ENCODE measurements at regions not wholly inside any gene's neighbourhood (a gene's known extent, or its start where the extent isn't known, plus 50 kb on each side); places are given as distances from the start of the nearest gene placed in this dataset.
"Not testable (repeated sequence)": the region's sequence is repeated elsewhere in the genome, so short reads cannot be mapped to it uniquely, and the experiment has no call there.

DNA sequence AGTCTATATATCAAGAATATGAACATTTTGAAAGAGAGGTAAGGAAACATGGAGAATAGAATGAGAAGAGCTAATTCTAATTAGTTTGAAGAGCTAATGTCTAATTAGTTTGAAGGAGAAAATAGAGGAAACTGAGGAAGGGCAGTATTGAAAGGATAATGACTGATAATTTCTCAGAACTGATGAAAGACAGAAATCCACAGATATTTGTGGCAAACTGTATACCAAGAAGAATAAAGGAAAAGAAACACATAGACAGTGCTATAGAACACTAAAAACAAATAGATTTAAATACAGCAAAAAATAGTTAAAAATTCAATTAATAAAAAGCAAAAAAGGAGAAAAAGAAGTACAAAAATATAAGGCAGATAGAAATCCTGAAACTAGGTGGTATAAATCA, 354.4 kb downstream of the QKI start:
- DNase-seq (ENCODE audit: low spot score) = no peak

DNA sequence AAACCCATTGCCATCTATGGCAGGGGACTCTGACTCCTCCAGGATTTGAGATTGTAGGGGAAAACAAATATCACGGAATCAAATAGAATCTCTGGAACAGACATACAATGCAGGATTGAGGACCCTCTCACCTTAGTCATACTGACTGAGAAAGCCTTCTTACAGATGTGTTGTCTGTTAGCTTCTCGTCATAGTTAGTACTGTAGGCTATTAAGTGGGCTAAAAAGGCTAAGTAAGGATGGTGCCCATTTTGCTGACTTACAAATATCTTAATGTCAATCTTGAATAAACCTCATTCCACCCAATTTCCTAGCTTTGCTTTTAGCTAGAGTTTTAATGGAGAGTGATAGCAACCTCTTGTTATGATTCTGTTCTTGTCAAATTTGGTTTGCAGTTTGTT, 352.4 kb downstream of the QKI start:
- no peak for DNase-seq (ENCODE audit: low spot score)

DNA sequence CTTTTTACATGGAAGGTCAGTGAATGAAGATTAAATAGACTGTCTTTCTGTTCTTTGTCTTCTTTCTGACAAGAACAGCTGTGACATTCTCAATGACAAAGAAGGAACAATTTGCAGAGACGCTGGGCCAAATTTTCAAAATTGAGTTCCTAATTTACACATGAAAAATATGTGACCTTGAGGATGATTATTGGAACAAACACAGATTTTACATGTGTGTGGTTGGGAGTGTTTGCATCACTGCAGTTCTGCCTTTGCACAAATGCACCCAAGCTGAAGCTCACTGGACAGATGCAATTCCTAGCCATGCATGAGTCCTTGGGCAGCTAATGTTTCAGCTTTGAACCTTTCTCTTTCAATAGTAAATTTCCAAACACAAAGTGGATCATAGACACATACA, 350.8 kb downstream of the QKI start:
- no peak for DNase-seq (ENCODE audit: low spot score)

DNA sequence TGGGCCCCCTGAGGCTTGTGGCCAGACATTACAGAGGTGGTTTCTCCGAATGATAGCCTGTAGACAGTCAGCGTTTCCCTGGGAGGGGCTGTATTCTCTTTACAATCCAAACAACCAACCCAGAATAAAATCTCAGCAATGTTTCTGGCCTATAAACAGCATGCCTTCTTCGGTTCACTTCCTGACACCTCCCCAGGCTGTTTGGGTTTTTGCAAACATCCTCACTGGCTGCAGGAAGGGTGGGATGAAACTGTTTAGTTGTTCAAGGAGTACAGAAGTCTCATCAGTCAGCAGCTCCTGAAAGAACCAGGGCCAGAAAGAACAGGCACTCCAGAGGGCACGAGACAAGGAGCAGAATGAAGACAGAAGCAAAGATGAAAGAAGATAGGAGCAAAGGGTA, 350.0 kb downstream of the QKI start:
- no peak for DNase-seq (ENCODE audit: low spot score)

DNA sequence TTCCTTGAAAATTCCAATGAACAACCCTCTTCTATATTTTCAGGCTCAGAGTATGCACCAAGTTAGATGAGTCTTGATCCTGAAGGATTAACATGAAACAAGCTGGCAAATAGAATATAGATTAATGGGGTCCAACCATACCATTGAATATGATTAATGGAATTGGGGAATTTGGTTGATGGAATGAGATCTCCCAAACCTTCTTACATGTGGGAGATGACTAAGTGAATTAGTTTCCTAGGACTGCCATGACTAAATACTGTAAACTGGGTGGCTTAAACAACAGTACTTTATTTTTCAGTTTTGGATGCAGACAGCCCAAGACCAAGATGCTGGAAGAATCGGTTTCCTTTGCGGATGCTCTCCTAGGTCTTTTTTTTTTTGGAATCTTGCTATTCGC, 347.0 kb downstream of the QKI start:
- DNase-seq (ENCODE audit: low spot score) = no peak

DNA sequence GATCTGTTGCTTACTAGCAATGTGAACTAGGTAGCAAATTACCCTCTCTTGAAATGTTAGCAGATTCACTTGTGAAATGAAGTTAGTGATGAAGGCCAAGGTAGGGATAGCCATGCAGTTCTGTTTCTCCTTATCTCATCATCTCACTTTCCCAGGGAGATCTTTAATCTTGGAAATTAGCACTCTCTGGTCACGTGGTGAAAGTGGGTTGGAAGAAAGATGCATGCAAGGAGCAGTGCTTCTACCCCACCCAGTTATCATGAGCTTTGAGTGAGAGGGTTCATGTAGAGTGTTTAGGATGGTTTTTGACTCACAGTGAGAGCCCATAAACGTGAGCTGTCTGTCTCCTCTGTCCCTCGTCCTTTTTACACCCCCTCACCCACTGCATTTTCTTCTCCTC, 346.3 kb downstream of the QKI start:
- no peak for DNase-seq (ENCODE audit: low spot score)

DNA sequence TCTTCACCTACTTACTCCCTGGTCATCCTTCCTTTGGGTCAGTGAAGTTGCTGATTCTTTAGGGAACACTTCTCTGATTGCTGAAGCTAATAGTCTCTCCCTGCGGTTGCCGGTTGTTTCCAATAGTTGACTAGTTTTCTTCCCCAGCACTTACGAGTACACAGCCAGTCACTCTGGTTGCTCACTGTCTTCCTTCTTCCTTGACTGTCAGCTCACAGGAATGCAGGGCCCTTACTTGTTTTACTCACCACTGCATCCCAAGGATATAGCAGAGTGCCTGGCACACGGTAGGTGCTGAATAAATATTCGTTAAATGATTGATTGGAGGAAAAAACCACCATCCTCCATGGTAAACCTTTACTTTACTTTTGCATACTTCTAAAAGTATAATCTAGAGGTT, 345.0 kb downstream of the QKI start:
- no peak for DNase-seq (ENCODE audit: low spot score)

DNA sequence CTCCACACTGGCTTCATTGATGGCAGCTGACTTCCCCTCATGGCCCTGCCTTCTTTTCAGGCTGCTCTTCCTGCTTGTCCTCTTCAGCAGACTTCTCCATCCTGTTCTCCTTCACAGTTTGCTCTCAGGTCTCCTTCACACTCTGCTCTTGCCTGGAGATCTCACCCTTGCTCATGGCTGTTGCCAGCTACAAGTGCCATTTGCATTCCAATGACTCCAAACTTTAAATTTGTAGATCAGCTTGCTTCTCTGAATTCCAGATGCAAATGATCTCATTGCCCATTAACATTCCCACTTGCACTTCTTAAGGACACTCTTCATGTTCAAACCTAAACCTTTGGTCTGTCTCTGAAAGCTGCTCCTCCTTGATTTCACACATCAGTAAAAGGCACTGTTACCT, 343.0 kb downstream of the QKI start:
- DNase-seq (ENCODE audit: low spot score) = no peak

DNA sequence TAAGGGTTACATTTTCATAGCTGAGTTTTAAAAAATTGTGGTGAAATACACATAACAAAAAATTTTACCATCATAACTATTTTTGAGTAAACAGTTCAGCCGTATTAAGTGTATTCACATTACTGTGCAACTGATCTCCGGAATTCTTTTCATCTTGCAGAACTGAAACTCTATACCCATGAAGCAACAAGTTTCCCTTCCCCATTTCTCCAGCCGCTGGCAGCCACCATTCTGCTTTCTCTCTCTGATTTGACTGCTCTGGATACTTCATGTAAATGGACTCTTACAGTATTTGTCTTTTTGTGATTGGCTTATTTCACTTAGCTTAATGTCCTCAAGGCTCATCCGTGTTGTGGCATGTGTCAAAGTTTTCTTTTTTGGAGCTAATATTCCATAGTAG, 341.6 kb downstream of the QKI start:
- DNase-seq (ENCODE audit: low spot score) = no peak

DNA sequence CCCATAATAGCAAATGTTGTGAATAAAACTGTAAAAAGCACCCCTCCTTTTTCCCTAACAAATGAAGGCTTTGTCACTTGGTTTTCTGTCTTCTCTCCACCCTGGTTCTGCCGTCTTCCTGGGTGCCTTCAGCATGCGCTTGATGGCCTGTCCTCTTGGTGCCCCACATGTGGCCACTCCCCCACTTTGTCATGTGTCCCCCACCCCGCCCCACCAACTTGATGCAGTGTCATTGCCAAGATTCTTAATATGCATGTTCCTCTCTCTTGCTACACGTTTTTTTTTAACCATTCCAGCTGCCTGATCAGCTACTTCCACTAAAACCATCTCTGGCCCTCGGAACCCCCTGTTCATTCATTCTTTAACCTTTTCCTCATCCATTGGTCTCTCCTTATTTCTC, 340.3 kb downstream of the QKI start:
- DNase-seq (ENCODE audit: low spot score) = no peak

DNA sequence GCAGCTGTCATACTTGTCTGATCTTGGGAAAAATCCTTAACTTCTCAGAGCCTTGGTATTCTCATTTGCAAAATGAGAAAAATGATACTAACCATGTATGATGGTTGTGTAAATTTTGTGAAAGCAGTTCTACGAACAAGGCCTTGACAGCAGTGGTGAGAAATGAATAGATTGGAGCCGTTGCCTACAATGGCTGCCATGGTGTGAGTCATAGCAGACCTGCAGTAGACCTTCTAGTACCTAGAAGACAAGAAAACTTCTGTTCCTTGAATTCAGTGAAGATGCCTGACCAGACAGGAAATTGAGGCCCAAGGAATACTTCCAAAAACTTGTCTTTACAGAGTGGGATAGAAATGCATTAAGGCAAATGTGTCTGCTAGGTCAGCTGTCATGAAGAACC, 338.9 kb downstream of the QKI start:
- DNase-seq (ENCODE audit: low spot score) = no peak

DNA sequence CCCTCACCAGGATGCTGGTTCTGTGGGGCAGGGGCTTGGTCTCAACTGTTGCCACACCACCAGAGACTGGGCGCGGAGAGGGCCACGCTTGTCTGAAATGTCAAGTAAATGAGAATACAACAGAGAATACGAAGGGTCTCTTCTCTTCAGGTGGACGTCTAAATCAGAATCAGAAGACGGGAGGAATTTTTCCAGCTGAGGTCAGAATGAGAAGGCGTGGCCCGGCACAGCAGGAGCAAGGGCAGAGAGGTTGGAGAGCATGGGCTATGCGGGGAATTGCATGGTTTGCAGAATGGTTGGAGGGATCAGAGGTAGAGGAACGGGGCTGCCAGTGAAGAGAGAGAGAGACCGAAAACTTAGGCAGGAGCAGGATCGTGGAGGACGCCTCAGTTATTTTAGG, 337.9 kb downstream of the QKI start:
- no peak for DNase-seq (ENCODE audit: low spot score)

DNA sequence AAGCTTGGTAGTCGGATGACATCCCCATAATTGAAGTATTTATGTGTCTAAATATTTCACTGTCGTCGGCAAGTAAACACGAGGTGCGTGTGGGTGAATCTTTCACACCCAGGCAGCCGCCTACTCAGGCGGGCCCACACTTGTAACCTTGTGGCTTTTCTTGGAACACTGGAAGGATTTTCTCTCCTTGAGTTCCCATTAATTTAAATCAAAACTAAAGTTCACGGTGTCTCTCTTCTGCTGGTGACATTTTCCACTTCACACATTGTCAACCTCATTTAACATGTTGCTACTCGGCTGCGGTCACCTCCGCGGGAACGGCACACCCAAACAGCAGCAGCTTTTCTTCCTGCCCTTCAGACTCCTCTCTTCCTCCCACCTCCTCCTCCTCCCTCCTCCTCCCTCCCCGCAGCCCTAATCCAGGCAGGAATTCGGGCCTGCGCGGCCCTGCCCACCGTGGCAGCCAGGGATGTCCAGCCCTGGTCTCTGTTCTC, 336.6 kb downstream of the QKI start:
- DNase-seq (ENCODE audit: low spot score) = no peak

DNA sequence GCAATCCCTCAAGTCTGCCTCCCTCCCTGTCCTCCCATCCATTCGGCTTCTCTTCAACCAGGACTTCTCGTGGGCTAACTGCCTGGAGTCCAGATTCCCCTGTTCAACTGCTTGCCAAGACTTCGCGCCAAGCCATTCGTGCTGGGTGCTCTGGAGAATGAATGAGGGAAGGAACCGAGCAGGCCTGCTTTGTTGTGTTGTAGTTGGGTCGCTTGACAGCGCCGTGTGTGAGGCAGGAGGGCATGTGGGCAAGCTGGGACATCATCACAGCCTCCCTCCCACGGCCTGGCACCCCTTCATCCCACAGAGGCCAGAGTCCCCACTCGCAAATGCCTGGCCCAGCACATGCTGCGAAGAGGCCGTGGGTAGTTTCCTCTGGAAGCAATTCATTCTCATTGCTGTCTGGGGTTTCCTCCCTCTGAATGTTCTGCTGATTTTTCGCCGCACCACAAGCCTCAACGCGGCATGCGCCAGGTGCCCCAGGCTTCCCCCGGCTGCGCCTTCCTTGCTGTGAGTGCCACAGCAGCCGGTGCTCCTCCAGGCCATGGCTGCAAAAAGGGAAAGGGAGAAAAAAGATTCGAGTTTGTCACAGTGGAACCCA, 336.0 kb downstream of the QKI start:
- no peak for DNase-seq (ENCODE audit: low spot score)

DNA sequence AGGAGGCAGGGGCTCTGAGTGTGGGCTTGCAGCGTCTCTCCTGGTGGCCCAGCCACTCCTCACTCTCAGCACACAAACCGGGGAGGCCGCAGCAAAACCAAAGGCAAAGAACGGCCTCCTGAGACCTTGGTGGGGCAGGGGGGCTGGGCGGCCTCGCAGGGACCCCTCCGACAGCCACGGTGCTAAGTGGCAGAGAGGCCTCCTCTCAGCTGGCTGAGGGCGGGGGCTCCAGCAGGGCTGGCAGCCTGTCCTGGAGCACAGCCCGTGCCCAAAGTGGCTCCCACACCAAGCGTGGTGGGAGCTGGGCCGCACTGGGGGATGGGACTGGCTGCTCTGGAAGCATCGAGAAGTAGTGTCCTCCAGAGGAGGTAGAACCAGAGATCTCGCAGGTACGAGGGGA, 334.4 kb downstream of the QKI start:
- no peak for DNase-seq (ENCODE audit: low spot score)

DNA sequence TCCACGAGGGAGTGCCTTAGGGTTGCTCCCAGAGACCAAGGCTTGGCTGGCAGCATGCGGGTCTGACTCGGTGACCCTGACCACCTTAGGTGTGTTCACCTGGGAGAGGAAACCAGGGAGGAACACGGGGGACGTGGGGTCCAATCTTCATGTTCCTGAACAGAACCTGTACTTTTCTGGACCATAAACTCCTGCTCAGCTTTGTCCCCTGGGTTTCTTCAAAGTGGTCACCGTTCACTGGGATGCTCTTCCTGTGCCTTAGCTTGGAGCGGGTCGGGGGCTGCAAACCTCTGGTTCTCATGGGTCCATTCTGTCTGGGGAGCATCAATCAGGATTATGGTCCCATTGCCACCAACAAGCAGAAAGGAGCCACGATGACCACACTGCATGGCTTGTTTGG, 333.5 kb downstream of the QKI start:
- no peak for DNase-seq (ENCODE audit: low spot score)

DNA sequence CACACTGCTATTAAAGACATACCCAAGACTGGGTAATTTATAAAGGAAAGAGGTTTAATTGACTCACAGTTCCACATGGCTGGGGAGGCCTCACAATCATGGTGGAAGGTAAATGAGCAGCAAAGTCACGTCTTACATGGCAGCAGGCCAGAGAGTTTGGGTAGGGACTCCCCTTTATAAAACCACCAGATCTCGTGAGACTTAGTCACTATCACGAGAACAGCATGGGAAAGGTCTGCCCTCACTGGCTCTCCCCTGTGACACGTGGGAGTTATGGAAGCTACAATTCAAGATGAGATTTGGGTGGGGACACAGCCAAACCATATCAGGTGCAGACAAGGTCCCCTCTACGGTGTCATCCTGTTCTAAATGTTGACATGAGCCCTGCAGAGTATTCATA, 332.5 kb downstream of the QKI start:
- not testable (repeated sequence) for DNase-seq (ENCODE audit: low spot score)

DNA sequence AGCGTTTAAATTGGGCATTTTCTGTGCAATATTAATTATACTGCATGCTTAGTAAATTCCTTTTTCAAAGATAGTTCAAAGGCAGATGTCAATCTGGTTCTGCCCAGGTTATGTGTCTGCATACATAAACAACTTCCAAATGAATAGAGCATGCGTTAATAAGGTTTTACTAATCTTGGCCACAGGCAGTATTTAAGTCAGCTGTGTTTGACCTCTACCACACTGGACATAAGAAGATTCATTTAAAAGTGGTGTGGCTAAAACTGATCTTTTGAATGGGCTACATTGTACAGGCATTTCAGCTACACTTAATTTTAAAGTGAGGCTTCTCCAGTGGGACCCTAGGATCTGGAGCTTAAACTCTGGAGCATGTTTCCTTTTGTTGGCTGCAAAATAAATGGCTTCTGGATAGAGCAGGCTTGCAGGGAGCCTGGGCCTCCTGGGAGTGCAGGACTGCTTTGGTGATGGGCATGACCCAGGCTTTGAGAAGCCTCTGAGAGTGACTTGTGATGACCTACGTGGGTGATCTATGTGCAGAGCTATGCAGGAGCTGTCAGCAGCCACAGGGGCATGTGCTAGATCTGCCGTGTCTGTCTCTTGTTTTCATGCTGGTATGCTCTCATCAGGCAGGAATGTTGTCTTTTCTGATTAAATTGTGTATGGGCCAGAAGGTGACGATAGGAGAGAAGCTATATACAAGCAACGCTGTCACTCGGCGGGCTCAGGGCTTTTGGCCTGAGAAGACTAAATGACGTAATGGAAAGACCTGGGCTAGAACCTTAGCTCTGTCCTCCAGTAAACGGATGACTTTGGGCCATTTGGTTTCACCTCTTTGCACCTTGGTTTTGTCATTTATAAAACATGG, 331.2 kb downstream of the QKI start:
- peak; percentile 12 for DNase-seq (ENCODE audit: low spot score)

DNA sequence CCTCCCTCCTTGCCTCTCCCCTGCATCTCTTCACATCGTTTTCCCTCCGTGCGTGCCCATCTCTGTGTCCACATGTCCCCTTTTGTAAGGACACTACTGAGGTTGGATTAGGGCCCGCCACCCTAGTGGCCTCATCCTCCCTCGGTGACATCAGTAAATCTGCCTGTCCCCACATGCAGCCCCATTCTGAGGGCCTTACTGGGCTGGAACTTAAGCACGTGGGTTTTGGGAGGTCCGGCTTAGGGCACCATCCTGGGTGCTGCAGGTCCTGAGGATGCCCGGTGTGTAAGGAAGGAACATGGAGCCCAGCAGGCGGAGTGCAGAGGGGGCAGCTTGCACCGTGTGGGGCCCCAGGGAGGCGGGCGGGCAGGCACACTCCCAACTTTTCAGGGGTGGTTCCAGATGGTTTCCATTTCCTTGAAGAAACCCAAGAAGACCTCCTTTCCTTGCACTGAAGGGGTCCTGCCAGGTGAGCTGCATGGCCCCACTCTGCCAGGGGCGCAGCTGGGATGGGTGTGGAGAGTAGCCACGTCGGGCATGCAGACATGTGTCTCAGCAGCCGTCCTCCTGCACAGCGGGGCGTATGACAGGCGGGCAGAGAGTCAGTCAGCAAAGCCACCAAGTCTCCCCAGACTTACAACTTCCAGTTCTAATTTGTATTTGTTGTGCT, 329.9 kb downstream of the QKI start:
- DNase-seq (ENCODE audit: low spot score) = no peak

DNA sequence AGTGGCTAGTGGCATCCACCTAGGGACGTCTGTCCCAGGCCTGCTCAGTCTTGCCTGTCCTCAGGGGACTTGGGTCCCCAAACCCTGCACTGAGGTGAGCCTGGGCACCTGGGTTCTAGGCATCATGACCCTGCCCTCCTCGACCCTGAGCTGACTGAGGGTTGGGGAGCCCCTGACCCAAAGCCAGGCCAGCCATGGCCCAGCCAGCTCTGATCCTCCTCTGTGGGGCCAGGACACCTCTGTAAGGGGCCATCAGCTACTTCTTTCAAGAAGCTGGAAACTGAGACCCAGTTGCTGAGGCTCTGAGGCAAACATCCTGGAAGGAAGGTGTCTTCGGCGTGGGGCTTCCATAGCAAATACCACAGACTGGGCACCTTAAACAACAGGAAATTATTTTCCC, 329.3 kb downstream of the QKI start:
- no peak for DNase-seq (ENCODE audit: low spot score)

DNA sequence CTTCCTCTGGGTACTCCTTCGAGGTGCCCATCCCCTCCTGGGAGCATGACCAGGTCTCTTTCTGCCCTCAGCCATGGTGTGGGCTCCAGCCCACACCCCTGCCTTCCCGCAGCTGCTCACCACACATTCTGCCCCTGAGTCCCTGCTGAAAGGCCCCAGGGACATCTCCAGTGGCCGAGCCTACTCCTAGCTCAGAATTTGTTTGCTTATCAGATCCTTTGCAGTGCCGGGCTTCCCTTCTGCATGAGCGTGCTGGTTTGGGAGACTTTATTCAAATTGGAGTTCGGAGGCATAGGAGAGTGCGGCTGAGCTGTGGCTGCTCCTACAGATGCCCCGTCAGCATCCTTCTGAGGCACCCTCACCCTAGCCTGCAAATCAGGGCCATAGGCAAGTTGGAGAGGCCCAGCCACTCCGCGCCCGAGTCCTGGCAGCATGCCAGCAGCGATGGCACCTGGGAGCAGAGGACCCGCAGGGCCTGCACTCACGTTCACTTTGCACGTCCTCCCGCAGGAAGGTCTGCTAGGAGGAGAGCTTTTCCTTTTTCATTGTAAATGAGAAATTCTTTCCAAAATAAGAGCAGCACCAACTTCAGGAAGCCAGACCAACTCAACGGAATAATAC, 327.3 kb downstream of the QKI start:
- DNase-seq (ENCODE audit: low spot score) = no peak

DNA sequence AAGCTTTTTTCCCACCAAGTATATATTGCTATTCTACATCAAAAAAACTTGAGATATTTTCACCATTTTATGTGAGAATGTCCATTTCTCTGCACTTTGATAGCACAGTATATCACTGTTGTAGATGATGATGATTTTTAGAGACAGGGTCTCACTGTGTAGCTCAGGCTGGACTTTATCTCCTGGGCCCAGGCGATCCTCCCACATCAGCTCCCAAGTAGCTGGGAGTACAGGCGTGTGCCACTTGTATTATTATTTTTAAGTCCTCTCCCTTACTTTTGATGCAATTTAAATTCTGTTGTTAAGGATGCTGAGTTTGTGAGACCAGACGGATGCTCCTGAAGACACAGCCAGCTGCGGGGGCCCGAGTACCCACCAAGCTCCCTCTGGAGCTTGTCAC, 326.8 kb downstream of the QKI start:
- DNase-seq (ENCODE audit: low spot score) = no peak

DNA sequence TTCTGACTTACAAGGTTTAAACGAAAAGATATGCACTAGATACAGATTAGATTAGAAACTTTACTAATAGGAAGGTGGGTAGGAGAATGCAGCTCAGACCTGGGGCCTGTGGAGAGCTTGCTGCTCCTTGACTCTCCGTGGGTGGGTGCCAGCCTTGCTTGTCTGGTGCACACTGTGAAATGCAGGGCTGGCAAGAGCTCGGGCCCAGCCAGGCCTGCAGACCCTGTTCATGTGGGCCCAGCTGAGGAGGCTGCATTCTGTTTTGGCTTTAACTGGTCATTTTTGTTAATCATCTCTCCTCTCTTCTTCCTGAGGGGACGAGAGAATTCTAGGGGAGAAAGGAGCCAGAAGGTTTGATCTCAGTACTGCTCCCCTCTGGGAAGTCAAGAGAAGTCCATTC, 325.4 kb downstream of the QKI start:
- no peak for DNase-seq (ENCODE audit: low spot score)
